ENCODE measurements at regions not wholly inside any gene's neighbourhood (a gene's known extent, or its start where the extent isn't known, plus 50 kb on each side); places are given as distances from the start of the nearest gene placed in this dataset.

GRCh38 chr6:9610620-9611415 is 804.1 kb downstream of the TFAP2A start:
- Histone ChIP-seq H3K4me3 (ENCODE audit: low read length) (no peak overlapping the region), H3K27ac (ENCODE audit: low read length) (no peak overlapping the region), H3K36me3 (ENCODE audit: control insufficient read depth, low read depth, low read length) (no peaks in the 10 kb centered on the region), H3K4me1 (ENCODE audit: control insufficient read depth, low read depth, low read length) (peaks cover 13% of the 10 kb centered on the region), H3K27me3 (ENCODE audit: control insufficient read depth, insufficient read depth, low read length) (peaks cover 11% of the 10 kb centered on the region), H3K9ac (ENCODE audit: low read length) (no peak overlapping the region), H3K9me3 (ENCODE audit: control insufficient read depth, low read depth, low read length) (no peaks in the 10 kb centered on the region)

GRCh38 chr6:9606435-9607134 is 808.3 kb downstream of the TFAP2A start:
- H3K4me3 ChIP-seq (ENCODE audit: low read length) = no peak overlapping the region
- H3K9me3 ChIP-seq (ENCODE audit: control insufficient read depth, low read depth, low read length) = no peaks in the 10 kb centered on the region
- H3K36me3 ChIP-seq (ENCODE audit: control insufficient read depth, low read depth, low read length) = no peaks in the 10 kb centered on the region
- H3K27me3 ChIP-seq (ENCODE audit: control insufficient read depth, insufficient read depth, low read length) = peaks cover 11% of the 10 kb centered on the region
- no peak overlapping the region for H3K27ac ChIP-seq (ENCODE audit: low read length)
- no peak overlapping the region for H3K9ac ChIP-seq (ENCODE audit: low read length)
- peaks cover 14% of the 10 kb centered on the region for H3K4me1 ChIP-seq (ENCODE audit: control insufficient read depth, low read depth, low read length)

- no peaks in the 10 kb centered on the region for H3K9me3 ChIP-seq (ENCODE audit: control insufficient read depth, low read depth, low read length)
- H3K9ac ChIP-seq (ENCODE audit: low read length) = no peak overlapping the region
- H3K4me3 ChIP-seq (ENCODE audit: low read length) = no peak overlapping the region
- no peaks in the 10 kb centered on the region for H3K27me3 ChIP-seq (ENCODE audit: control insufficient read depth, insufficient read depth, low read length)
- H3K4me1 ChIP-seq (ENCODE audit: control insufficient read depth, low read depth, low read length) = no peaks in the 10 kb centered on the region
- no peaks in the 10 kb centered on the region for H3K36me3 ChIP-seq (ENCODE audit: control insufficient read depth, low read depth, low read length)
- no peak overlapping the region for H3K27ac ChIP-seq (ENCODE audit: low read length)
Observed at GRCh38 chr6:9594746-9595145, 820.1 kb downstream of the TFAP2A start.

DNA sequence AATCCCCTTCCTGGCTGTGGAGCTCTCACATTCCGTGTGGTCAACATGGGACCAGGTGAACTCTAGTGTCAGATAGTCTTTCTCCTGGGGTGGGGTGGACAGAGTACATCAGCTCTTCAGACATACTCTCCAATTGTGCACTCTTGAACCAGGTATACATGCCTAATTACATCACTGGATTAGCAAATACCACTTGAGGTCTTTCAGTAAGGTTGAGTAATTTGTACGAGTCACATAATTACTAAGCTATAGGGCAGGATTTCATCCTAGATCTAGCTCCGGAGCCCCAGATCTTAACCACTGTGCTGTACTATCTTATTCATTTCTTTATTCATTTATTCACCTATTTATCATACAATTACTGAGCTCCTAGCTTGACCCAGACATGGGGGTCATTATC is 821.3 kb downstream of the TFAP2A start:
- H3K27me3 ChIP-seq (ENCODE audit: control insufficient read depth, insufficient read depth, low read length) = no peaks in the 10 kb centered on the region
- no peaks in the 10 kb centered on the region for H3K36me3 ChIP-seq (ENCODE audit: control insufficient read depth, low read depth, low read length)
- no peak overlapping the region for H3K9ac ChIP-seq (ENCODE audit: low read length)
- no peaks in the 10 kb centered on the region for H3K4me1 ChIP-seq (ENCODE audit: control insufficient read depth, low read depth, low read length)
- no peak overlapping the region for H3K4me3 ChIP-seq (ENCODE audit: low read length)
- no peaks in the 10 kb centered on the region for H3K9me3 ChIP-seq (ENCODE audit: control insufficient read depth, low read depth, low read length)
- no peak overlapping the region for H3K27ac ChIP-seq (ENCODE audit: low read length)

DNA sequence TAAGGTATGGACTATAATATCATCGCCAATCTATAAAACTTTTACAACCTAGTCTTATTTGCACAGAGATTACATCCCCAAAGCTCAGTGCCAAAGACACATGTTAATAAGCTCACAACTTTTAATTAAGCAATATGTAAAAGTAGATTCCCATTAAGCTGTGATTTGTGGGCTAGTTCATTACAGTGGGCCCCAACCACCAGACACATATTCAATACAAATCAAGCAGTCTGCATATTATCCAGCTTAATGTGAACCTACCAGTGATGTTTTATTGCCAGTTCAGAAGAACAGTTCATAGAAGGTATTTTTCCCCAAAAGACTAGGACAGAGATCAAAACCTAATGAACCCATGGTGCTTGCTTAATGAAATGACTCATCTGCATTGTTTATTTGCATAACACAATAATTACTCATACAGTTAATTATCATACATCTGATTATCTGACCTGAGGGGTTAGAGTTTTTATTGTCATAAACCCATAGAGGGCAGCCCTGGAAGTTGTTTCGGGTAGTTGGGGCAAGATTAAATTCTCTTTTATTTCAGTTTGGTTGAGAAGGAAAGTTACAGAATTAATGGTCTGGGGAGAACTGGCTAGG is 831.0 kb downstream of the TFAP2A start:
- Histone ChIP-seq H3K9me3 (ENCODE audit: control insufficient read depth, low read depth, low read length) (no peaks in the 10 kb centered on the region), H3K36me3 (ENCODE audit: control insufficient read depth, low read depth, low read length) (no peaks in the 10 kb centered on the region), H3K4me3 (ENCODE audit: low read length) (no peak overlapping the region), H3K27me3 (ENCODE audit: control insufficient read depth, insufficient read depth, low read length) (no peaks in the 10 kb centered on the region), H3K27ac (ENCODE audit: low read length) (no peak overlapping the region), H3K9ac (ENCODE audit: low read length) (no peak overlapping the region), H3K4me1 (ENCODE audit: control insufficient read depth, low read depth, low read length) (no peaks in the 10 kb centered on the region)

DNA sequence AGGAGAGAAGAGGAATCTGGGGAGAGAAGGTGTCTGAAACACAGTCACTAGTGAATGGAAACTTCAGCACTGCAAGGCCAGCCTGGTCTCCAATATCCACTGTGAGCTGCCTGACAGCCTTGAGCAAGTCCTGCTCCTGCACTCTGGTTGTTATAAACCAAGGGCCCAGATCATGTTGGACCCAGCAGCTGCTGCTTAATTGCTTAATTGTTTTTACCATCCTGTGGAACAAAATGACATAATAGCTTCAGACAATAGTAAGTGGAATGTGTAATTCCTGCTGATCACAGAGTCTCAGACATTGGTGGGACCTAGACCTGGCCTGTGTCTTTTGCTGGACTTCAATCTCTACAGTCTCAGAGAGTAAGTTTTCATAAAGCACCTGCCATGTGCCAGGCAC is 833.7 kb downstream of the TFAP2A start:
- no peaks in the 10 kb centered on the region for H3K4me1 ChIP-seq (ENCODE audit: control insufficient read depth, low read depth, low read length)
- no peak overlapping the region for H3K4me3 ChIP-seq (ENCODE audit: low read length)
- H3K27me3 ChIP-seq (ENCODE audit: control insufficient read depth, insufficient read depth, low read length) = no peaks in the 10 kb centered on the region
- no peaks in the 10 kb centered on the region for H3K36me3 ChIP-seq (ENCODE audit: control insufficient read depth, low read depth, low read length)
- no peak overlapping the region for H3K9ac ChIP-seq (ENCODE audit: low read length)
- no peaks in the 10 kb centered on the region for H3K9me3 ChIP-seq (ENCODE audit: control insufficient read depth, low read depth, low read length)
- H3K27ac ChIP-seq (ENCODE audit: low read length) = no peak overlapping the region

DNA sequence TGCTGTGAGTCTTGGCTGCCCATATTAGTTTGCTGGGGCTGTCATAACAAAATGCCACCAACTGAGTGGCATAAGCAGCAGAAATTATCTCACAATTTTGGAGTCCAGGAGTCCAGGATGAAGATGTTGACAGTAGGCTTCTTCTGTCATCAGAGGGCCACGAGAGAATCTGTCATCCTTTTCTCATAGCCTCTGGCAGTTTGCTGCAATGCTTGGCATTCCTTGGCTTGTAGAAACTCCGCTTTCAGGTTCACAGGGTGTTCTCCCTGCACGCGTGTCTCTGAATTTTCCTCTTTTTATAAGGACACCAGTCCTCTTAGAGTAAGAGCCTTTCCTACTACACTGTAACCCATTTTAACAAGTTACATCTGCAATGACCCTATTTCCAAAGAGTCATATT is 838.4 kb downstream of the TFAP2A start:
- Histone ChIP-seq H3K36me3 (ENCODE audit: control insufficient read depth, low read depth, low read length) (no peaks in the 10 kb centered on the region), H3K4me1 (ENCODE audit: control insufficient read depth, low read depth, low read length) (no peaks in the 10 kb centered on the region), H3K4me3 (ENCODE audit: low read length) (no peak overlapping the region), H3K9me3 (ENCODE audit: control insufficient read depth, low read depth, low read length) (no peaks in the 10 kb centered on the region), H3K9ac (ENCODE audit: low read length) (no peak overlapping the region), H3K27ac (ENCODE audit: low read length) (no peak overlapping the region), H3K27me3 (ENCODE audit: control insufficient read depth, insufficient read depth, low read length) (no peaks in the 10 kb centered on the region)

GRCh38 chr6:9566096-9566495 is 848.8 kb downstream of the TFAP2A start:
- Histone ChIP-seq H3K27ac (ENCODE audit: low read length) (no peak overlapping the region), H3K9me3 (ENCODE audit: control insufficient read depth, low read depth, low read length) (no peaks in the 10 kb centered on the region), H3K4me1 (ENCODE audit: control insufficient read depth, low read depth, low read length) (no peaks in the 10 kb centered on the region), H3K9ac (ENCODE audit: low read length) (no peak overlapping the region), H3K27me3 (ENCODE audit: control insufficient read depth, insufficient read depth, low read length) (no peaks in the 10 kb centered on the region), H3K36me3 (ENCODE audit: control insufficient read depth, low read depth, low read length) (no peaks in the 10 kb centered on the region), H3K4me3 (ENCODE audit: low read length) (no peak overlapping the region)

DNA sequence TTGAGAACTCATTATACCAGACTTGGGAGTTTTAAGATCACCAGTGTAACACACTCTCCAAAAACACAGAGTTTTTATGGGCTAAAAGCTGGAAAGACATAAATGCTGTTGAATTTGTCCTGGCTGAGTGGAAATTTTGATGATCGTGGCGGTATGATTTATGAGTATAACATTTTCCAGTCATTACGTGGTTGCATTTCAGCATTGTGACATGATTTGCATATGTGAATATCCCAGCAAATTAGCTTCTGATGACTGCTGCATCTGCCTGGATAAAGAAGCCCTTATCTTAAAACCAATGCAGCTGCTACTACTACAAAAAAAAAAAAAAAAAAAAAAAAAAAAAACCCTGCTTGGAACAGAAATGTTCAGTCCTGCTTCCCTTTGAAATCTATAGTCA is 850.9 kb downstream of the TFAP2A start:
- Histone ChIP-seq H3K9me3 (ENCODE audit: control insufficient read depth, low read depth, low read length) (no peaks in the 10 kb centered on the region), H3K27ac (ENCODE audit: low read length) (no peak overlapping the region), H3K9ac (ENCODE audit: low read length) (no peak overlapping the region), H3K36me3 (ENCODE audit: control insufficient read depth, low read depth, low read length) (no peaks in the 10 kb centered on the region), H3K27me3 (ENCODE audit: control insufficient read depth, insufficient read depth, low read length) (no peaks in the 10 kb centered on the region), H3K4me1 (ENCODE audit: control insufficient read depth, low read depth, low read length) (no peaks in the 10 kb centered on the region), H3K4me3 (ENCODE audit: low read length) (no peak overlapping the region)

GRCh38 chr6:9563568-9563967 is 851.3 kb downstream of the TFAP2A start:
- H3K4me1 ChIP-seq (ENCODE audit: control insufficient read depth, low read depth, low read length) = no peaks in the 10 kb centered on the region

DNA sequence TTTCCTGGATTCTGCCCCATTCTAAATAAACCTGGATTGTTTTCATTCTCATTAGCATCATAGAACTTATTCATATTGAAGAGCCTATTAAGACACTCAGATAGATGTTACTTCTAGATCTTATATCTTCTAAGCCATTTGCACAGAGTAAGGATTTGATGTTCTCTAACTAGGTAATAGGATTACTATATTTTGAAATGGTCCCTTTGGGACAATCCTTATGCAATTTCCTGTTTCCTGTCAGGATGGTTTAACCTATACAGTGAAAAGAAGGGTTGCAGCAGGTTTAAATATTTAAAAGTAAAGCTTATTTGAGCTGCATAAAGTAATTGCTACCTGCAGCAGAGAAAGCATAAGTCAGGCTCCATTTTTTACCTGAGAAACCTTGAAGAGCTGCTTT is 860.1 kb downstream of the TFAP2A start:
- H3K4me1 ChIP-seq (ENCODE audit: control insufficient read depth, low read depth, low read length) = no peaks in the 10 kb centered on the region
- H3K36me3 ChIP-seq (ENCODE audit: control insufficient read depth, low read depth, low read length) = no peaks in the 10 kb centered on the region
- no peak overlapping the region for H3K4me3 ChIP-seq (ENCODE audit: low read length)
- no peaks in the 10 kb centered on the region for H3K27me3 ChIP-seq (ENCODE audit: control insufficient read depth, insufficient read depth, low read length)
- H3K27ac ChIP-seq (ENCODE audit: low read length) = no peak overlapping the region
- H3K9me3 ChIP-seq (ENCODE audit: control insufficient read depth, low read depth, low read length) = peaks cover 15% of the 10 kb centered on the region
- no peak overlapping the region for H3K9ac ChIP-seq (ENCODE audit: low read length)

More at GRCh38 chr6:9563568-9563967, 851.3 kb downstream of the TFAP2A start:
- Histone ChIP-seq H3K36me3 (ENCODE audit: control insufficient read depth, low read depth, low read length) (no peaks in the 10 kb centered on the region), H3K9me3 (ENCODE audit: control insufficient read depth, low read depth, low read length) (no peaks in the 10 kb centered on the region), H3K27ac (ENCODE audit: low read length) (no peak overlapping the region), H3K27me3 (ENCODE audit: control insufficient read depth, insufficient read depth, low read length) (no peaks in the 10 kb centered on the region), H3K9ac (ENCODE audit: low read length) (no peak overlapping the region), H3K4me3 (ENCODE audit: low read length) (no peak overlapping the region)

All from iPS-18a (cell line).